Ramos (cell line): ENCODE measurements at regions not wholly inside any gene's neighbourhood (a gene's known extent, or its start where the extent isn't known, plus 50 kb on each side); places are given as distances from the start of the nearest gene placed in this dataset.

ENCODE experiments used
- in situ Hi-C: fragments of 300-500 bp; cut with MboI; formaldehyde crosslinking; loops from one replicate; pipeline ENCODE4 v1.14.3; 2022; ENCODE audit warnings: low sequenced_read_pairs; ENCODE audit not compliant: unreplicated experiment

GRCh38 chr21:41598561-41599431 lies 90.8 kb upstream of the TMPRSS2 start:
- in situ Hi-C loops: no loop called here

GRCh38 chr21:41597811-41598231 lies 89.9 kb upstream of the TMPRSS2 start:
- in situ Hi-C loops: no loop called here

GRCh38 chr21:41597227-41597626 lies 89.3 kb upstream of the TMPRSS2 start:
- in situ Hi-C loops: no loop called here

GRCh38 chr21:41596241-41596925 lies 88.4 kb upstream of the TMPRSS2 start:
- in situ Hi-C loops: no loop called here

- in situ Hi-C loops: no loop called here
These were observed 86.3 kb upstream of the TMPRSS2 start for GRCh38 chr21:41594268-41594667.

GRCh38 chr21:41593760-41594138 lies 85.8 kb upstream of the TMPRSS2 start:
- in situ Hi-C loops: no loop called here

GRCh38 chr21:41593051-41593759 lies 85.2 kb upstream of the TMPRSS2 start:
- in situ Hi-C loops: no loop called here

GRCh38 chr21:41589620-41590175 lies 81.7 kb upstream of the TMPRSS2 start:
- in situ Hi-C loops: no loop called here

- in situ Hi-C loops: no loop called here
These were observed 81.2 kb upstream of the TMPRSS2 start for GRCh38 chr21:41589131-41589530.

GRCh38 chr21:41585199-41585994 lies 77.4 kb upstream of the TMPRSS2 start:
- in situ Hi-C loops: no loop called here

- in situ Hi-C loops: no loop called here
These were observed 76.7 kb upstream of the TMPRSS2 start for GRCh38 chr21:41584603-41585176.

- in situ Hi-C loops: no loop called here
These were observed 75.4 kb upstream of the TMPRSS2 start for GRCh38 chr21:41583274-41583790.

GRCh38 chr21:41582866-41583265 lies 74.9 kb upstream of the TMPRSS2 start:
- in situ Hi-C loops: no loop called here

GRCh38 chr21:41582298-41582840 lies 74.4 kb upstream of the TMPRSS2 start:
- in situ Hi-C loops: no loop called here

GRCh38 chr21:41581592-41582228 lies 73.8 kb upstream of the TMPRSS2 start:
- in situ Hi-C loops: no loop called here

- in situ Hi-C loops: no loop called here
These were observed 73.0 kb upstream of the TMPRSS2 start for GRCh38 chr21:41580758-41581554.

GRCh38 chr21:41579692-41580091 lies 71.7 kb upstream of the TMPRSS2 start:
- in situ Hi-C loops: no loop called here

GRCh38 chr21:41578716-41579115 lies 70.8 kb upstream of the TMPRSS2 start:
- in situ Hi-C loops: no loop called here
